ENCODE measurements at regions not wholly inside any gene's neighbourhood (a gene's known extent, or its start where the extent isn't known, plus 50 kb on each side); places are given as distances from the start of the nearest gene placed in this dataset.
A peak's percentile ranks its signal among the peaks of the same experiment; 100 is the strongest.

DNA sequence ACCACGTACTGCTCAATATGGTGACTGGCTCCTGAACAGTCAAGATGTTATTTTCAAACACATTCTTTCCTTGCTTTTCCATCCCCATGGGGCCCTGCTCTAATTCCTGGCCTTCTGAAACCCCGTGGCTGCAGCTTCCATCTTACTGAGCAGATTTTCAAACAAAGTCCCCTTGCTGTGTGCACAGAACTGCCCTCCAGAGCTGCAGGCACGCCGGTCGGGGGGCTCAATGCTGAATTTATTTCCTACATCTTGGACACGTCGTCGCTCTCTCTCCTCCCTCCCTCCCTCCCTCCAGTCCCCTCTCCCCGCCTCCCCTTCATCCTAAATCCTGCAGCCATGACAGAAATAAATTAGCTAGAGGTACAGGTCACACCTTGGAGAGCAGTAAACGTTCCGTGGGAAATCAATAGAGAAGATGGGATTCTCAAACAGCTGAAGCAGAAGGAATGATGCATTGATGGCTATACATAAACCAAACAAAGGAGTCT lies 243.1 kb upstream of the BLID start:
- Histone ChIP-seq H2AFZ (replicated peaks) (peak overlapping the region; percentile 86), H3K27me3 (no peaks in the 10 kb centered on the region), H3K9me3 (ENCODE audit: low read depth) (no peaks in the 10 kb centered on the region), H3K4me1 (peaks cover 10% of the 10 kb centered on the region), H3K79me2 (ENCODE audit: low read depth) (no peaks in the 10 kb centered on the region), H3K36me3 (no peaks in the 10 kb centered on the region), H3K4me2 (peak overlapping the region; percentile 6), H3K4me3 (no peak overlapping the region), H3K9ac (no peak overlapping the region), H3K27ac (no peak overlapping the region), H4K20me1 (ENCODE audit: low read depth) (no peaks in the 10 kb centered on the region), H3F3A (ENCODE audit: low read depth) (no peaks in the 10 kb centered on the region)
- Mint-ChIP-seq H3K27me3 (ENCODE audit: insufficient read depth, low read depth) (peaks cover 6% of the 10 kb centered on the region), H3K4me1 (peaks cover 38% of the 10 kb centered on the region), H3K4me3 (peak overlapping the region; percentile 69), H3K27ac (peak overlapping the region; percentile 96), H3K36me3 (peaks cover 29% of the 10 kb centered on the region), H3K9me3 (peaks cover 16% of the 10 kb centered on the region)
- no peak for TF ChIP-seq EZH2phosphoT487 (IDR thresholded peaks at IDR 0.05)
- TF ChIP-seq EZH2 (IDR thresholded peaks at IDR 0.05): no peak
- TF ChIP-seq, protein P1, sequence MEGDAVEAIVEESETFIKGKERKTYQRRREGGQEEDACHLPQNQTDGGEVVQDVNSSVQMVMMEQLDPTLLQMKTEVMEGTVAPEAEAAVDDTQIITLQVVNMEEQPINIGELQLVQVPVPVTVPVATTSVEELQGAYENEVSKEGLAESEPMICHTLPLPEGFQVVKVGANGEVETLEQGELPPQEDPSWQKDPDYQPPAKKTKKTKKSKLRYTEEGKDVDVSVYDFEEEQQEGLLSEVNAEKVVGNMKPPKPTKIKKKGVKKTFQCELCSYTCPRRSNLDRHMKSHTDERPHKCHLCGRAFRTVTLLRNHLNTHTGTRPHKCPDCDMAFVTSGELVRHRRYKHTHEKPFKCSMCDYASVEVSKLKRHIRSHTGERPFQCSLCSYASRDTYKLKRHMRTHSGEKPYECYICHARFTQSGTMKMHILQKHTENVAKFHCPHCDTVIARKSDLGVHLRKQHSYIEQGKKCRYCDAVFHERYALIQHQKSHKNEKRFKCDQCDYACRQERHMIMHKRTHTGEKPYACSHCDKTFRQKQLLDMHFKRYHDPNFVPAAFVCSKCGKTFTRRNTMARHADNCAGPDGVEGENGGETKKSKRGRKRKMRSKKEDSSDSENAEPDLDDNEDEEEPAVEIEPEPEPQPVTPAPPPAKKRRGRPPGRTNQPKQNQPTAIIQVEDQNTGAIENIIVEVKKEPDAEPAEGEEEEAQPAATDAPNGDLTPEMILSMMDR (IDR thresholded peaks at IDR 0.05): no peak
- DNase-seq (ENCODE audit: low spot score): peak; percentile 21

DNA sequence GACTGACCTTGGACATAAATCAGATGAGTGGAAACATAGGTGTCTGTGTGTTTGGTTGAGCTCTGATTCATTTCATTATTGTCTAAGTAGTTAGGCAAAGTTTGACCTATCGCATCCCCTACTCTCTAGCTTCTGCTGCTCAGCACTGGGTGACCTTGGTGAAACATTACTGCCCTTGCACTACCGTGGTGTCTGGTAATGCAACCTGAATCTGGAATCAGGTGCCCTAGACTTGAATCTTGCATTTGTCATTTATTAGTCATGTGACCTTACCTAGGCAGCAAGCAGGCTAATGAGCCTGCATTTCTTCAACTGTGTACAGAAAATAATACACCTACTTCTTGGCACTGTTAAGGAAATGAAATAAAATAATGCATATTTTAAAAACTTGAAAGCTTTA lies 242.3 kb upstream of the BLID start:
- Mint-ChIP-seq H3K9me3 (peaks cover 18% of the 10 kb centered on the region), H3K4me3 (no peak overlapping the region), H3K36me3 (peaks cover 25% of the 10 kb centered on the region), H3K4me1 (peaks cover 34% of the 10 kb centered on the region), H3K27ac (peak overlapping the region; percentile 96), H3K27me3 (ENCODE audit: insufficient read depth, low read depth) (peaks cover 2% of the 10 kb centered on the region)
- no peaks in the 10 kb centered on the region for H3F3A ChIP-seq (ENCODE audit: low read depth)
- H3K79me2 ChIP-seq (ENCODE audit: low read depth): no peaks in the 10 kb centered on the region
- no peak overlapping the region for H3K27ac ChIP-seq
- no peak overlapping the region for H3K9ac ChIP-seq
- H3K36me3 ChIP-seq: no peaks in the 10 kb centered on the region
- no peaks in the 10 kb centered on the region for H3K27me3 ChIP-seq
- H3K4me3 ChIP-seq: no peak overlapping the region
- TF ChIP-seq EZH2phosphoT487 (IDR thresholded peaks at IDR 0.05): no peak
- TF ChIP-seq EZH2 (IDR thresholded peaks at IDR 0.05): no peak
- TF ChIP-seq, protein P1 (IDR thresholded peaks at IDR 0.05): no peak
- H3K4me2 ChIP-seq: no peak overlapping the region
- no peak for DNase-seq (ENCODE audit: low spot score)
- no peaks in the 10 kb centered on the region for H4K20me1 ChIP-seq (ENCODE audit: low read depth)
- no peaks in the 10 kb centered on the region for H3K9me3 ChIP-seq (ENCODE audit: low read depth)
- no peak overlapping the region for H2AFZ ChIP-seq (replicated peaks)
- H3K4me1 ChIP-seq: peaks cover 10% of the 10 kb centered on the region

DNA sequence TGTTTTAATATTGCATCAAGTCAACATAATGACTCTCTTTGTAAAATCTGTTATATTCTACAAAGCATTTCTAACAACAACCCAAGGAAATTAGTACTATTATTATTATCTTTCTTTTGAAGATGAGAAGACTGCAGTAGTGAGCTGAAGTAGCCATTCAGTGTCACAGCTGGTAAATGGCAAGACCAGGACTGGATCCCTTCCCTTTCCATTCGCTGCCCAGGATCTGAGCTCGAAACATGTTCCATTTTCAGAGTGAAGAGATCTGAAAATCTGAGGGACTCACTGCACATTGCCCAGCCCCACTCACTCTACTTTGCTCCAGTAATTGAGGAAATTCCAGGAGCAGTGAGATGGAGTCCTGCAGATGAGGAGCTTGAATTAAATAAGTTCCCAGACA lies 240.0 kb upstream of the BLID start:
- no peaks in the 10 kb centered on the region for H3K79me2 ChIP-seq (ENCODE audit: low read depth)
- H3K4me3 ChIP-seq: no peak overlapping the region
- H3K36me3 ChIP-seq: no peaks in the 10 kb centered on the region
- Mint-ChIP-seq H3K27ac (no peak overlapping the region), H3K27me3 (ENCODE audit: insufficient read depth, low read depth) (peaks cover 2% of the 10 kb centered on the region), H3K4me3 (no peak overlapping the region), H3K9me3 (peaks cover 26% of the 10 kb centered on the region), H3K36me3 (peaks cover 23% of the 10 kb centered on the region), H3K4me1 (peaks cover 32% of the 10 kb centered on the region)
- no peaks in the 10 kb centered on the region for H3K9me3 ChIP-seq (ENCODE audit: low read depth)
- no peak overlapping the region for H2AFZ ChIP-seq (replicated peaks)
- no peaks in the 10 kb centered on the region for H3F3A ChIP-seq (ENCODE audit: low read depth)
- H3K9ac ChIP-seq: no peak overlapping the region
- H3K4me1 ChIP-seq: peaks cover 10% of the 10 kb centered on the region
- DNase-seq (ENCODE audit: low spot score): no peak
- TF ChIP-seq EZH2phosphoT487 (IDR thresholded peaks at IDR 0.05) (no peak), EZH2 (IDR thresholded peaks at IDR 0.05) (no peak)
- TF ChIP-seq, protein P1 (IDR thresholded peaks at IDR 0.05): no peak
- H3K27ac ChIP-seq: no peak overlapping the region
- no peaks in the 10 kb centered on the region for H4K20me1 ChIP-seq (ENCODE audit: low read depth)
- no peak overlapping the region for H3K4me2 ChIP-seq
- H3K27me3 ChIP-seq: no peaks in the 10 kb centered on the region
